HFFc6 (cell line): ENCODE measurements at regions not wholly inside any gene's neighbourhood (a gene's known extent, or its start where the extent isn't known, plus 50 kb on each side); places are given as distances from the start of the nearest gene placed in this dataset.
A peak's percentile ranks its signal among the peaks of the same experiment; 100 is the strongest.

Experiments used
- DNase-seq: peaks from one replicate; pipeline ENCODE4 v3.0.0-alpha.2; 2018
- H3K27ac Mint-ChIP-seq: 2 replicates; pipeline ENCODE4 v1.8.0; 2020; ENCODE audit warnings: mild to moderate bottlenecking, mixed read lengths
- H3K27me3 Mint-ChIP-seq: 2 replicates; pipeline ENCODE4 v1.8.0; 2021; ENCODE audit warnings: mild to moderate bottlenecking, moderate library complexity, mixed read lengths; ENCODE audit not compliant: insufficient read depth
- H3K36me3 Mint-ChIP-seq: 2 replicates; pipeline ENCODE4 v1.8.0; 2021; ENCODE audit warnings: low read depth, mixed read lengths
- H3K4me1 Mint-ChIP-seq: 2 replicates; pipeline ENCODE4 v1.8.0; 2020; ENCODE audit warnings: low read depth, mixed read lengths
- H3K4me3 Mint-ChIP-seq: 2 replicates; pipeline ENCODE4 v1.8.0; 2020; ENCODE audit warnings: mild to moderate bottlenecking, moderate library complexity, mixed read lengths
- H3K9me3 Mint-ChIP-seq: 2 replicates; pipeline ENCODE4 v1.8.0; 2020; ENCODE audit warnings: mild to moderate bottlenecking, mixed read lengths
- TF ChIP-seq, protein P1 (sequence below): fragments of 200-600 bp; sonication (generic); IDR thresholded peaks from 2 replicates; pipeline ENCODE4 v1.5.0; 2021; ENCODE audit warnings: antibody characterized with exemption, mild to moderate bottlenecking

DNA sequence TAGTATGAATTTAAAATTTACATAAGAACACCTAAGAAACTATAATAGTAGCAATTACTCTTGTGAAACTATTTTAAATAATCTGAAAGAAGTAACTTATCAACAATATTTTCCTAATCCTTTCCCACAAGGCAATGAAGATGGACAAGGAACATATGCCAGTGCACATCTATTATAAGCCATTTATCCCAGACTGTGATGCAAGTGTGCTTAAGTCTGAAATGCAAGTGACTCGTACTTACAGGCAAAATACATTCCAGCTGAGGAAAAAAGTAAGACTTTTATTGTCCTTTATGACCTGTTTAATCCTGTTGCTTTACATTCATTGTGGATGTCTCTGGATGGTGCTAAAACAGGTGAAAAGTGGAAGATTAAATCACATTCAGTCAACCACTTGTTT is 709.4 kb downstream of the ZNF385D start:
- Mint-ChIP-seq H3K4me1 (peaks cover 13% of the 10 kb centered on the region; the same call in 1 of the 2 replicates), H3K27me3 (no peaks in the 10 kb centered on the region), H3K36me3 (no peaks in the 10 kb centered on the region), H3K27ac (no peak overlapping the region), H3K4me3 (no peak overlapping the region), H3K9me3 (no peaks in the 10 kb centered on the region)
- peak; percentile 11 for DNase-seq
- TF ChIP-seq, protein P1, sequence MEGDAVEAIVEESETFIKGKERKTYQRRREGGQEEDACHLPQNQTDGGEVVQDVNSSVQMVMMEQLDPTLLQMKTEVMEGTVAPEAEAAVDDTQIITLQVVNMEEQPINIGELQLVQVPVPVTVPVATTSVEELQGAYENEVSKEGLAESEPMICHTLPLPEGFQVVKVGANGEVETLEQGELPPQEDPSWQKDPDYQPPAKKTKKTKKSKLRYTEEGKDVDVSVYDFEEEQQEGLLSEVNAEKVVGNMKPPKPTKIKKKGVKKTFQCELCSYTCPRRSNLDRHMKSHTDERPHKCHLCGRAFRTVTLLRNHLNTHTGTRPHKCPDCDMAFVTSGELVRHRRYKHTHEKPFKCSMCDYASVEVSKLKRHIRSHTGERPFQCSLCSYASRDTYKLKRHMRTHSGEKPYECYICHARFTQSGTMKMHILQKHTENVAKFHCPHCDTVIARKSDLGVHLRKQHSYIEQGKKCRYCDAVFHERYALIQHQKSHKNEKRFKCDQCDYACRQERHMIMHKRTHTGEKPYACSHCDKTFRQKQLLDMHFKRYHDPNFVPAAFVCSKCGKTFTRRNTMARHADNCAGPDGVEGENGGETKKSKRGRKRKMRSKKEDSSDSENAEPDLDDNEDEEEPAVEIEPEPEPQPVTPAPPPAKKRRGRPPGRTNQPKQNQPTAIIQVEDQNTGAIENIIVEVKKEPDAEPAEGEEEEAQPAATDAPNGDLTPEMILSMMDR: no peak

DNA sequence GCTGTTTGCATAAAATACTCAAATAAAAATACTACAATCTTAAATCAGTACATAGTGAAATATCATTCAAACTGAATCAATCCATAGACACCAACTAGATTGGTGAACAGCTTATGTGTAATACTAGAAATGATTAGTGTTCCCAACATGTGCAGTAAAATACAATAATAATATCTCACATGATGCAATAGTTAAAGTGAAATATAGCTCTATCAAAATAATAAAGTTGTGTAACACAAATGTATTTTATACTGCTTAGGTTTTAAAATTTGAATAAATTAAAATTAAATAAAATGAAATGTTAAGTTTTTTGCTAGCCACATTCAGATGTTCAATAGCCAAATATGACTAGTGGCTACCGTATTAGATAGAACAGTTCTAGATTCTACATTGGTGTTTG is 714.1 kb downstream of the ZNF385D start:
- H3K4me3 Mint-ChIP-seq: no peak overlapping the region
- no peak for DNase-seq
- TF ChIP-seq, protein P1: no peak
- H3K27ac Mint-ChIP-seq: no peak overlapping the region
- no peaks in the 10 kb centered on the region for H3K36me3 Mint-ChIP-seq
- no peaks in the 10 kb centered on the region for H3K9me3 Mint-ChIP-seq
- H3K4me1 Mint-ChIP-seq: peaks cover 4% of the 10 kb centered on the region; the same call in 1 of the 2 replicates
- no peaks in the 10 kb centered on the region for H3K27me3 Mint-ChIP-seq

DNA sequence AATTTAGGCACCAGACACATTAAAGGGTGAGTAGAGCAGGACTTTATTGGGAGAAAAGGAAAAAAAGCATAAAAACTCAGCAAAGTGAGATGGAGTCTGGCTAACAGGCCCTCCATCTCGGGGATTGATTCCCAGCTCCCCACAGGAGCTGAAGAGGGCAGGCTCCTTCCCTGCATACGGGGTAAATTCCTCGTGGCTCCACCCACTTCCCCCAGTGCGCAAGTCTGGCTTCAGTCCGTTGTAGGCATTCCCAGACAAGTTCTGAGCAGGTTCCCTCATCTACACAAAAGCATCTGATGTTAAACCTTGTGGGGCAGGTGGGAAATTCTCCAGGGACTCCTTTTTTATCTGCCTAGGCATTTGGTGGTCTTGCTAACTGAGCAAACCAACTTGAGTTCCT is 722.6 kb downstream of the ZNF385D start:
- H3K4me3 Mint-ChIP-seq: no peak overlapping the region
- no peak overlapping the region for H3K27ac Mint-ChIP-seq
- no peaks in the 10 kb centered on the region for H3K9me3 Mint-ChIP-seq
- TF ChIP-seq, protein P1: no peak
- no peaks in the 10 kb centered on the region; the same call in 1 of the 2 replicates for H3K27me3 Mint-ChIP-seq
- H3K36me3 Mint-ChIP-seq: no peaks in the 10 kb centered on the region
- peaks cover 12% of the 10 kb centered on the region for H3K4me1 Mint-ChIP-seq
- DNase-seq: no peak

DNA sequence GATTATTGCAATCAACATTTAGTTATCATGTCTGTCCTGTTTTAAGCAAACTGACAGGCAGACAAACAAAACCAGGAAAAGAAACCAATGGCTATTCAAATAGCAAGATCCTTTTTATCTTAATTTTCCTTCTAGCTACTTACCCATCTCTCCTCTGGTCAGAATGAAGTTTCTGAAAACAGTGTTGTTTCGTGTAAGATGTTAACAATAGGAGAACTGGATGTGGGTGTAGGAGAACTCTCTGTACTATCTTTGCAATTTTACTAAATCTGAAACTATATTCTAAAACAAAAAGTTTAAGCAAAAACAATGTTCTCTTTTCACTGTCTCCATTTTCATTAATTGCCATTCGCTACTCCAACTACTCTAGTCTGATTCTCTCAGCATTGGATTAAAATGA is 726.4 kb downstream of the ZNF385D start:
- Mint-ChIP-seq H3K9me3 (no peaks in the 10 kb centered on the region), H3K36me3 (no peaks in the 10 kb centered on the region), H3K4me3 (no peak overlapping the region), H3K27ac (no peak overlapping the region), H3K27me3 (no peaks in the 10 kb centered on the region; the same call in 1 of the 2 replicates), H3K4me1 (peaks cover 36% of the 10 kb centered on the region)
- TF ChIP-seq, protein P1: no peak
- DNase-seq: no peak

DNA sequence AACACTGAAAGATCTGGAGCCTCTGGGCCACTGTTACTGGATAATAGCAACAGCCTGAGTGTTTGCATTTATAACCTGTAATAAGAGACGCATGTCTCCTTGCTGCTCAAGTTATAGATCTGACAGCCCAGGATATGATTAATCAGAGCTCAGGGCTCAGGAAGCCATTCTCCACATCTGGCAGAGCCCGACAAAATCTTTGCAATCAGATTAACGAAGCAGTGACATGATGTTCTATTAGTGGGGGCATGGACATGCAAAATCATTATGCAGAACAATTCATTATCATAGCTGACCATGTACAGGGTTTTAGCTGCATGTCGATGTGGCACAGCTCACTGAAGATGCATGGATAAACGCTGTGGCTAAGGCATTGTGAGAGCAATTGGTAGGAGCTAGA is 730.3 kb downstream of the ZNF385D start:
- TF ChIP-seq, protein P1: no peak
- Mint-ChIP-seq H3K36me3 (peaks cover 14% of the 10 kb centered on the region; the same call in 1 of the 2 replicates), H3K4me3 (no peak overlapping the region), H3K27me3 (no peaks in the 10 kb centered on the region), H3K27ac (no peak overlapping the region), H3K4me1 (peaks cover 47% of the 10 kb centered on the region), H3K9me3 (no peaks in the 10 kb centered on the region; the same call in 1 of the 2 replicates)
- DNase-seq: no peak

DNA sequence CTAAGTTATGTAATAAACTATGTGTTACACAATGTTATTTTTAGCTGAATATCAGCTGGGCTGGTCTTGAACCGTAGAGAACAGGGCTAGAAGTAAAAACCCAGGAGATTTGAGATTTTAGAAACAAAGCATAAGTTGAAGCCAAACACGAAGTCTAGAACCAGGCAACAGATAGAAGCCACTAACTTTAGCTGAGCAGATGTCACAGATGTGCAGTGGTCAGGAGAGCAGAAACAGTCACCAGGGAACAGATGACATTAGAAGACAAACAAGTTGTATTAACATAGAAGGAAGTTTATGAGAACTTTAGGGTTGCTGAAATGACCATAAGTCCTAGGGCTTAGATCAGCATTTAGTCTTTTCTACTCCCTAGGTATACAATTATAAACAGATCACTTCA is 731.0 kb downstream of the ZNF385D start:
- H3K9me3 Mint-ChIP-seq: peaks cover 3% of the 10 kb centered on the region; the same call in 1 of the 2 replicates
- no peaks in the 10 kb centered on the region for H3K27me3 Mint-ChIP-seq

More for the DNA sequence above, 731.0 kb downstream of the ZNF385D start:
- H3K4me3 Mint-ChIP-seq: no peak overlapping the region
- peaks cover 14% of the 10 kb centered on the region; the same call in 1 of the 2 replicates for H3K36me3 Mint-ChIP-seq
- peaks cover 42% of the 10 kb centered on the region for H3K4me1 Mint-ChIP-seq
- DNase-seq: no peak
- H3K27ac Mint-ChIP-seq: no peak overlapping the region
- TF ChIP-seq, protein P1: no peak
